HG03442 (cell line): ENCODE measurements at regions not wholly inside any gene's neighbourhood (a gene's known extent, or its start where the extent isn't known, plus 50 kb on each side); places are given as distances from the start of the nearest gene placed in this dataset.
"Not testable (repeated sequence)": the region's sequence is repeated elsewhere in the genome, so short reads cannot be mapped to it uniquely, and the experiment has no call there.

Source experiments
- ATAC-seq: cut with Tn5 transposase; IDR thresholded peaks from one replicate; pipeline ENCODE4 v1.9.1; 2021; ENCODE audit warnings: mild to moderate bottlenecking, moderate library complexity; ENCODE audit not compliant: unreplicated experiment

- ATAC-seq, result no peak
These were observed 1617.8 kb upstream of the FLRT2 start for GRCh38 chr14:83912032-83912642.

GRCh38 chr14:83913476-83913875, 1616.5 kb upstream of the FLRT2 start:
- no peak for ATAC-seq

- no peak for ATAC-seq
These were observed 1611.4 kb upstream of the FLRT2 start for GRCh38 chr14:83918546-83918945.

GRCh38 chr14:83919675-83920074, 1610.3 kb upstream of the FLRT2 start:
- ATAC-seq, result not testable (repeated sequence)

GRCh38 chr14:83923842-83924241, 1606.1 kb upstream of the FLRT2 start:
- no peak for ATAC-seq

- no peak for ATAC-seq
These were observed 1605.7 kb upstream of the FLRT2 start for GRCh38 chr14:83924259-83924658.

- no peak for ATAC-seq
These were observed 1589.7 kb upstream of the FLRT2 start for GRCh38 chr14:83940253-83940652.

- ATAC-seq, result no peak
These were observed 1571.6 kb upstream of the FLRT2 start for GRCh38 chr14:83958359-83958758.

- no peak for ATAC-seq
These were observed 1569.0 kb upstream of the FLRT2 start for GRCh38 chr14:83960832-83961512.

GRCh38 chr14:83969998-83970397, 1559.9 kb upstream of the FLRT2 start:
- no peak for ATAC-seq

GRCh38 chr14:83972631-83973030, 1557.3 kb upstream of the FLRT2 start:
- ATAC-seq, result no peak

- no peak for ATAC-seq
These were observed 1555.2 kb upstream of the FLRT2 start for GRCh38 chr14:83974647-83975163.

GRCh38 chr14:83975435-83975834, 1554.5 kb upstream of the FLRT2 start:
- no peak for ATAC-seq

- no peak for ATAC-seq
These were observed 1553.8 kb upstream of the FLRT2 start for GRCh38 chr14:83975841-83976770.

GRCh38 chr14:83977583-83977982, 1552.4 kb upstream of the FLRT2 start:
- no peak for ATAC-seq

- ATAC-seq, result not testable (repeated sequence)
These were observed 1548.2 kb upstream of the FLRT2 start for GRCh38 chr14:83981676-83982258.

GRCh38 chr14:83988275-83988674, 1541.7 kb upstream of the FLRT2 start:
- no peak for ATAC-seq

- no peak for ATAC-seq
These were observed 1538.3 kb upstream of the FLRT2 start for GRCh38 chr14:83991666-83992065.

GRCh38 chr14:83992857-83993256, 1537.1 kb upstream of the FLRT2 start:
- ATAC-seq, result no peak

- no peak for ATAC-seq
These were observed 1536.4 kb upstream of the FLRT2 start for GRCh38 chr14:83993545-83993944.

- no peak for ATAC-seq
These were observed 1535.9 kb upstream of the FLRT2 start for GRCh38 chr14:83994020-83994419.
